H1 (cell line): ENCODE measurements at regions not wholly inside any gene's neighbourhood (a gene's known extent, or its start where the extent isn't known, plus 50 kb on each side); places are given as distances from the start of the nearest gene placed in this dataset.

Experiments
- CTCF ChIA-PET: fragments of 300-600 bp; sonication (Branson Sonifier 250); formaldehyde crosslinking; loops from one replicate; lab custom pipeline; 2021; ENCODE audit not compliant: partially characterized antibody; lab: Charles Lee
- POLR2A ChIA-PET: fragments of 300-600 bp; sonication (Branson Sonifier 250); formaldehyde crosslinking; loops from one replicate; lab custom pipeline; 2021; ENCODE audit warnings: inconsistent platforms; ENCODE audit not compliant: partially characterized antibody; lab: Charles Lee
- DNase-seq, 2 experiments: peaks; one replicate each; pipeline versions ENCODE4 v3.0.0 to v3.0.0-alpha.2; 2010 to 2022; ENCODE audit warnings: low spot score in 2 of 2, low read depth in 1 of 2, mixed read lengths in 1 of 2
- FAIRE-seq: peaks from 2 replicates; lab custom pipeline; 2011; peaks lifted over from hg19 to GRCh38; lab: Jason Lieb, UNC
- H2AFZ ChIP-seq: 2 replicates; pipeline ENCODE4 v1.8.1; 2012; ENCODE audit warnings: low read length, inconsistent platforms
- H2AK5ac ChIP-seq: 2 replicates; pipeline ENCODE4 v1.6.1; 2013; ENCODE audit warnings: low read depth, low read length
- H2BK120ac ChIP-seq: replicated peaks from 2 replicates; pipeline ENCODE3; 2013; ENCODE audit warnings: low read depth, low read length, inconsistent platforms
- H2BK12ac ChIP-seq: 2 replicates; pipeline ENCODE4 v1.6.1; 2013; ENCODE audit warnings: low read depth, low read length
- H2BK15ac ChIP-seq: 2 replicates; pipeline ENCODE4 v1.6.1; 2013; ENCODE audit warnings: low read length
- H2BK20ac ChIP-seq: 2 replicates; pipeline ENCODE4 v1.6.1; 2013; ENCODE audit warnings: low read length
- H2BK5ac ChIP-seq: 2 replicates; pipeline ENCODE4 v1.6.1; 2013; ENCODE audit warnings: low read depth, low read length
- H3K14ac ChIP-seq: 2 replicates; pipeline ENCODE4 v1.6.1; 2013; ENCODE audit warnings: inconsistent platforms; ENCODE audit not compliant: insufficient read length
- H3K18ac ChIP-seq: 2 replicates; pipeline ENCODE4 v1.6.1; 2013; ENCODE audit warnings: low read length; ENCODE audit errors: extremely low read depth
- H3K23ac ChIP-seq: 2 replicates; pipeline ENCODE4 v1.6.1; 2013; ENCODE audit warnings: inconsistent platforms; ENCODE audit not compliant: insufficient read length
- H3K23me2 ChIP-seq: 2 replicates; pipeline ENCODE4 v1.6.1; 2013; ENCODE audit warnings: low read depth, low read length
- H3K27ac ChIP-seq: 2 replicates; pipeline ENCODE4 v1.6.1; 2011; ENCODE audit warnings: low read depth, low read length, inconsistent platforms
- H3K27me3 ChIP-seq, 4 experiments: replicated peaks in 1 of 4; 1 replicate in 1 of 4; 2 replicates in 3 of 4; pipeline versions ENCODE4 v1.6.1 to v1.8.1; 2011 to 2013; ENCODE audit warnings: low read length in 3 of 4, mild to moderate bottlenecking in 3 of 4, inconsistent platforms in 2 of 4, mixed read lengths in 2 of 4, moderate library complexity in 1 of 4; ENCODE audit not compliant: control insufficient read depth in 3 of 4, insufficient read depth in 3 of 4; ENCODE audit errors: extremely low read depth in 1 of 4
- H3K36me3 ChIP-seq, 4 experiments: 2 replicates each; pipeline versions ENCODE4 v1.6.1 to v1.8.1; 2011 to 2013; ENCODE audit warnings: mild to moderate bottlenecking in 4 of 4, low read length in 3 of 4, moderate library complexity in 2 of 4, control low read depth in 1 of 4, inconsistent platforms in 1 of 4; ENCODE audit not compliant: insufficient read depth in 4 of 4, control insufficient read depth in 2 of 4
- H3K4ac ChIP-seq: replicated peaks from 2 replicates; pipeline ENCODE3; 2013; ENCODE audit warnings: low read length, low read depth, mixed read lengths, inconsistent platforms; ENCODE audit not compliant: insufficient read length
- H3K4me1 ChIP-seq, 4 experiments: replicated peaks in 1 of 4; 1 replicate in 1 of 4; 2 replicates in 3 of 4; pipeline versions ENCODE4 v1.6.1 to v1.8.1; 2011 to 2013; ENCODE audit warnings: low read length in 3 of 4, inconsistent platforms in 2 of 4, mixed read lengths in 1 of 4; ENCODE audit not compliant: insufficient read depth in 4 of 4, control insufficient read depth in 3 of 4
- H3K4me2 ChIP-seq, 2 experiments: 2 replicates each; pipeline versions ENCODE4 v1.6.1 to v1.8.1; 2011 to 2013; ENCODE audit warnings: low read depth in 2 of 2, low read length in 2 of 2, control low read depth in 1 of 2, inconsistent platforms in 1 of 2, mild to moderate bottlenecking in 1 of 2; ENCODE audit not compliant: insufficient read depth in 1 of 2
- H3K4me3 ChIP-seq, 4 experiments: fragments of 200-600, 300-600 bp in 1 of 4; sonication (generic), shearing (Covaris generic), sonication (Bioruptor Twin) in 1 of 4; 2 replicates each; pipeline versions ENCODE4 v1.5.1 to v1.8.1; 2011 to 2016; ENCODE audit warnings: low read length in 4 of 4, low read depth in 3 of 4, control low read depth in 2 of 4, inconsistent platforms in 2 of 4, mild to moderate bottlenecking in 2 of 4, mixed read lengths in 1 of 4, moderate library complexity in 1 of 4; ENCODE audit not compliant: insufficient read depth in 2 of 4; ENCODE audit errors: extremely low read depth in 1 of 4
- H3K56ac ChIP-seq: replicated peaks from 2 replicates; pipeline ENCODE3; 2013; ENCODE audit warnings: low read depth, mild to moderate bottlenecking, mixed read lengths, low read length, inconsistent platforms; ENCODE audit not compliant: insufficient read length
- H3K79me1 ChIP-seq: 2 replicates; pipeline ENCODE4 v1.6.1; 2013; ENCODE audit warnings: low read depth, low read length, control low read depth
- H3K79me2 ChIP-seq, 2 experiments: 2 replicates each; pipeline versions ENCODE4 v1.6.1 to v1.8.1; 2012 to 2013; ENCODE audit warnings: low read length in 2 of 2, mild to moderate bottlenecking in 2 of 2, inconsistent platforms in 1 of 2; ENCODE audit not compliant: insufficient read depth in 2 of 2, control insufficient read depth in 1 of 2
- H3K9ac ChIP-seq, 4 experiments: replicated peaks in 1 of 4; 1 replicate in 1 of 4; 2 replicates in 3 of 4; pipeline versions ENCODE4 v1.6.1 to v1.8.1; 2011 to 2013; ENCODE audit warnings: low read depth in 3 of 4, low read length in 3 of 4, control low read depth in 2 of 4, mild to moderate bottlenecking in 2 of 4, moderate library complexity in 2 of 4, inconsistent platforms in 1 of 4; ENCODE audit errors: extremely low read depth in 1 of 4
- H3K9me3 ChIP-seq, 2 experiments: 2 replicates each; pipeline versions ENCODE4 v1.6.1 to v1.8.1; 2012 to 2013; ENCODE audit warnings: mild to moderate bottlenecking in 2 of 2, moderate library complexity in 2 of 2, control low read depth in 1 of 2, inconsistent platforms in 1 of 2, low read depth in 1 of 2, low read length in 1 of 2, mixed read lengths in 1 of 2; ENCODE audit not compliant: insufficient read depth in 2 of 2
- H4K20me1 ChIP-seq, 2 experiments: replicated peaks in 1 of 2; 2 replicates each; pipeline versions ENCODE3 to v1.8.1; 2011 to 2013; ENCODE audit warnings: inconsistent platforms in 2 of 2, low read length in 2 of 2, mild to moderate bottlenecking in 1 of 2; ENCODE audit not compliant: insufficient read depth in 2 of 2, control insufficient read depth in 1 of 2
- H4K5ac ChIP-seq: 2 replicates; pipeline ENCODE4 v1.6.1; 2013; ENCODE audit warnings: low read length, low read depth, mixed read lengths, inconsistent platforms; ENCODE audit not compliant: insufficient read length
- H4K8ac ChIP-seq: 2 replicates; pipeline ENCODE4 v1.8.0; 2013; ENCODE audit warnings: mild to moderate bottlenecking, moderate library complexity, low read length, inconsistent platforms; ENCODE audit not compliant: insufficient read depth; ENCODE audit errors: extremely low read depth
- H4K91ac ChIP-seq: replicated peaks from 2 replicates; pipeline ENCODE3; 2013; ENCODE audit warnings: low read length, mixed read lengths, inconsistent platforms; ENCODE audit not compliant: insufficient read length
- BACH1 ChIP-seq: IDR thresholded peaks from 2 replicates; pipeline ENCODE4 v1.6.1; 2012; ENCODE audit warnings: low read length, improper control_type of control experiment
- CEBPB ChIP-seq: IDR thresholded peaks from 2 replicates; pipeline ENCODE4 v1.6.1; 2012; ENCODE audit warnings: low read depth, low read length
- FOSL1 ChIP-seq: IDR thresholded peaks from 2 replicates; pipeline ENCODE4 v1.6.1; 2011; ENCODE audit warnings: mild to moderate bottlenecking, low read depth, low read length, moderate library complexity; ENCODE audit not compliant: insufficient read depth
- JUND ChIP-seq: IDR thresholded peaks from 2 replicates; pipeline ENCODE4 v1.6.1; 2011; ENCODE audit warnings: mild to moderate bottlenecking, improper control_type of control experiment, low read length
- POLR2AphosphoS5 ChIP-seq: IDR thresholded peaks from 2 replicates; pipeline ENCODE4 v1.6.1; 2011; ENCODE audit warnings: low read depth, low read length
- RAD21 ChIP-seq, 2 experiments: IDR thresholded peaks in 1 of 2; conservative IDR thresholded peaks in 1 of 2; 2 replicates each; pipeline ENCODE4 v1.6.1; 2011; ENCODE audit warnings: low read depth in 2 of 2, low read length in 2 of 2, improper control_type of control experiment in 1 of 2, inconsistent platforms in 1 of 2, mild to moderate bottlenecking in 1 of 2, moderate library complexity in 1 of 2
- SAP30 ChIP-seq: fragments of 300-600 bp; sonication (generic); IDR thresholded peaks from 2 replicates; pipeline ENCODE4 v1.7.1; 2012; ENCODE audit warnings: low read length, moderate library complexity, mild to moderate bottlenecking, inconsistent platforms; ENCODE audit not compliant: insufficient read depth, insufficient replicate concordance
- SIX5 ChIP-seq: IDR thresholded peaks from 2 replicates; pipeline ENCODE4 v1.6.1; 2011; ENCODE audit warnings: mild to moderate bottlenecking, low read depth, low read length
- TBP ChIP-seq: IDR thresholded peaks from 2 replicates; pipeline ENCODE4 v1.6.1; 2011; ENCODE audit warnings: low read depth, low read length, improper control_type of control experiment
- TCF12 ChIP-seq: IDR thresholded peaks from 2 replicates; pipeline ENCODE4 v1.6.1; 2011; ENCODE audit warnings: low read depth, mild to moderate bottlenecking, low read length
- WGBS, 2 experiments: shearing (Covaris generic) in 1 of 2; methylation state at CpG; one replicate each; pipeline versions ENCODE4 v1.1.6 to v1.1.7; 2013 to 2015; ENCODE audit warnings: low lambda C conversion rate in 2 of 2, mixed read lengths in 2 of 2, inconsistent platforms in 1 of 2, low coverage in 1 of 2, missing lambda C conversion rate in 1 of 2; ENCODE audit not compliant: insufficient replicate concordance in 2 of 2, insufficient coverage in 1 of 2, insufficient read length in 1 of 2; ENCODE audit errors: extremely low coverage in 1 of 2, missing lambda C conversion rate in 1 of 2; 5-methylcytosine and 5-hydroxymethylcytosine counted together
- TF ChIP-seq, protein P1 (sequence below), 3 experiments: IDR thresholded peaks; 1 replicate in 2 of 3; 2 replicates in 1 of 3; pipeline versions ENCODE4 v1.5.1 to v1.6.1; 2011; ENCODE audit warnings: low read length in 3 of 3, mild to moderate bottlenecking in 3 of 3, inconsistent platforms in 2 of 3, low read depth in 1 of 3, moderate library complexity in 1 of 3; ENCODE audit not compliant: insufficient read depth in 1 of 3; ENCODE audit errors: control extremely low read depth in 1 of 3

DNA sequence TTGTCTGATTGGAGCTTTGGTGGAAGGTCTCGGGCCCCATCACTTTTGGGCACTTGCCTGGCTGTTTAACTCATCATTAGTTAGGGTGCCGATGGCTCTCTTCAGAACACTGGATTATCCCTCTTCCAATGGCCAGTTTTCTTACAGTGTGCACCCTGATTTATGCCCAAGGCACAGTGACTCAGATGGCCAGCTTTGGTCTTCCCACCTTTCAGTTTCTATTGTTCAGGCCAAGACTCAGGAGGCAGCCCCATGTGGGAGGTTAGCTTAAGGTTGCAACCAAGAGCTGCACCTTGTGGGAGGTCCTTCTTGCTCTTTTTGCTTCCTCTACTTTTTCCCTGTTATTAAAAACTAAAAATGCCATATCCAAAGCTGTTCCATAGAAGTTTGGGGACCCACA lies 121.0 kb upstream of the ZNF91 start (continued):
- TF ChIP-seq JUND = no peak

DNA sequence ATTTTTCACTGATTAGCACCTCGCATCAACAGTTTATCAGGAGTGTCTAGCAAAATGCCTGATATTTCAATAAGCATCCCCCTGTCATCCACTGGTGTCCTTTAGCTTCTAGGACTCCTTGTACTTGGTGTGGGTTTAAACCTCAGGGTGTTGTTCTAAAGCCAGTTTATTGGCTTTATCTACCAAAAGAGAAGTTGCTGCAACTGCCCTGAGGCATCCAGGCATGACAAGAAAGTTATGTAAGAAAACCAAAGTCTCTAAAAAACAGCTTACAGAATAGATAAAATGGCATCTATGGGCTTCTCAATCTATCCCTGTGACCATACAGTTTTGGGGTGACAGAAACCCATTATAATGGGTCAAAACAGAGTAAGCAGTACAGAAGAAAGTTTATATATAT lies 120.3 kb upstream of the ZNF91 start:
- H4K91ac ChIP-seq = no peak overlapping the region
- no peak overlapping the region for H4K8ac ChIP-seq
- H2AK5ac ChIP-seq = no peak overlapping the region
- no peaks in the 10 kb centered on the region for H3K36me3 ChIP-seq
- no peak overlapping the region for H2AFZ ChIP-seq
- no peak overlapping the region for H3K4me3 ChIP-seq
- H2BK120ac ChIP-seq = no peak overlapping the region
- H2BK12ac ChIP-seq = no peak overlapping the region
- no peak overlapping the region for H3K56ac ChIP-seq
- 75% methylated on average over 1 of the region's 1 CpG; no CpG with 5 or more reads in 1 of the 2 experiments for WGBS, 2 experiments
- DNase-seq (no peak), FAIRE-seq (no peak)
- H3K79me1 ChIP-seq = no peaks in the 10 kb centered on the region
- POLR2A ChIA-PET = no interaction called here
- H3K9me3 ChIP-seq = peaks cover 22 to 72% of the 10 kb centered on the region in 2 experiments
- CTCF ChIA-PET = no interaction called here
- no peak overlapping the region for H3K4me2 ChIP-seq
- no peaks in the 10 kb centered on the region for H3K79me2 ChIP-seq
- no peak overlapping the region for H3K14ac ChIP-seq
- no peak overlapping the region for H3K23ac ChIP-seq
- no peak overlapping the region for H2BK20ac ChIP-seq
- H2BK15ac ChIP-seq = no peak overlapping the region
- no peaks in the 10 kb centered on the region for H3K4me1 ChIP-seq
- H3K18ac ChIP-seq = no peak overlapping the region
- H3K27me3 ChIP-seq = no peaks in the 10 kb centered on the region
- no peak overlapping the region for H3K9ac ChIP-seq
- no peak overlapping the region for H4K5ac ChIP-seq
- H4K20me1 ChIP-seq = no peaks in the 10 kb centered on the region
- H2BK5ac ChIP-seq = no peak overlapping the region
- no peaks in the 10 kb centered on the region; the same call in 1 of the 2 replicates for H3K23me2 ChIP-seq
- H3K4ac ChIP-seq = no peak overlapping the region
- no peak overlapping the region for H3K27ac ChIP-seq
- no peak for TF ChIP-seq RAD21 (IDR thresholded peaks at IDR 0.05 in 1 of 2, conservative IDR thresholded peaks at IDR 0.05 in 1 of 2; ENCODE audit: low read depth in 2 of 2, low read length in 2 of 2)
- TF ChIP-seq SAP30 = no peak
- TF ChIP-seq BACH1 = no peak
- TF ChIP-seq, protein P1, sequence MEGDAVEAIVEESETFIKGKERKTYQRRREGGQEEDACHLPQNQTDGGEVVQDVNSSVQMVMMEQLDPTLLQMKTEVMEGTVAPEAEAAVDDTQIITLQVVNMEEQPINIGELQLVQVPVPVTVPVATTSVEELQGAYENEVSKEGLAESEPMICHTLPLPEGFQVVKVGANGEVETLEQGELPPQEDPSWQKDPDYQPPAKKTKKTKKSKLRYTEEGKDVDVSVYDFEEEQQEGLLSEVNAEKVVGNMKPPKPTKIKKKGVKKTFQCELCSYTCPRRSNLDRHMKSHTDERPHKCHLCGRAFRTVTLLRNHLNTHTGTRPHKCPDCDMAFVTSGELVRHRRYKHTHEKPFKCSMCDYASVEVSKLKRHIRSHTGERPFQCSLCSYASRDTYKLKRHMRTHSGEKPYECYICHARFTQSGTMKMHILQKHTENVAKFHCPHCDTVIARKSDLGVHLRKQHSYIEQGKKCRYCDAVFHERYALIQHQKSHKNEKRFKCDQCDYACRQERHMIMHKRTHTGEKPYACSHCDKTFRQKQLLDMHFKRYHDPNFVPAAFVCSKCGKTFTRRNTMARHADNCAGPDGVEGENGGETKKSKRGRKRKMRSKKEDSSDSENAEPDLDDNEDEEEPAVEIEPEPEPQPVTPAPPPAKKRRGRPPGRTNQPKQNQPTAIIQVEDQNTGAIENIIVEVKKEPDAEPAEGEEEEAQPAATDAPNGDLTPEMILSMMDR (IDR thresholded peaks at IDR 0.05; ENCODE audit: control extremely low read depth in 1 of 3, insufficient read depth in 1 of 3, low read depth in 1 of 3, low read length in 3 of 3) = no peak
- no peak for TF ChIP-seq SIX5
- TF ChIP-seq POLR2AphosphoS5 = no peak
- no peak for TF ChIP-seq FOSL1
- TF ChIP-seq TCF12 = no peak
- TF ChIP-seq CEBPB = no peak
- no peak for TF ChIP-seq TBP
